HUES48 (cell line): ENCODE measurements at regions not wholly inside any gene's neighbourhood (a gene's known extent, or its start where the extent isn't known, plus 50 kb on each side); places are given as distances from the start of the nearest gene placed in this dataset.

Experiments
- H3K27ac ChIP-seq: one replicate; pipeline ENCODE4 v1.7.0; 2013; ENCODE audit warnings: low read depth, low read length, inconsistent platforms
- H3K27me3 ChIP-seq: 2 replicates; pipeline ENCODE4 v1.6.1; 2013; ENCODE audit warnings: mild to moderate bottlenecking, low read length; ENCODE audit not compliant: control insufficient read depth, insufficient read depth
- H3K36me3 ChIP-seq: 2 replicates; pipeline ENCODE4 v1.6.1; 2013; ENCODE audit warnings: low read length; ENCODE audit not compliant: control insufficient read depth, insufficient read depth
- H3K4me1 ChIP-seq: 2 replicates; pipeline ENCODE4 v1.6.1; 2013; ENCODE audit warnings: mild to moderate bottlenecking, low read length; ENCODE audit not compliant: control insufficient read depth, insufficient read depth
- H3K4me3 ChIP-seq: 2 replicates; pipeline ENCODE4 v1.5.1; 2013; ENCODE audit warnings: mild to moderate bottlenecking, low read depth, low read length
- H3K9ac ChIP-seq: 2 replicates; pipeline ENCODE4 v1.6.1; 2013; ENCODE audit warnings: mild to moderate bottlenecking, low read depth, low read length, moderate library complexity
- H3K9me3 ChIP-seq: 2 replicates; pipeline ENCODE4 v1.6.1; 2013; ENCODE audit warnings: low read length; ENCODE audit not compliant: control insufficient read depth, insufficient read depth

DNA sequence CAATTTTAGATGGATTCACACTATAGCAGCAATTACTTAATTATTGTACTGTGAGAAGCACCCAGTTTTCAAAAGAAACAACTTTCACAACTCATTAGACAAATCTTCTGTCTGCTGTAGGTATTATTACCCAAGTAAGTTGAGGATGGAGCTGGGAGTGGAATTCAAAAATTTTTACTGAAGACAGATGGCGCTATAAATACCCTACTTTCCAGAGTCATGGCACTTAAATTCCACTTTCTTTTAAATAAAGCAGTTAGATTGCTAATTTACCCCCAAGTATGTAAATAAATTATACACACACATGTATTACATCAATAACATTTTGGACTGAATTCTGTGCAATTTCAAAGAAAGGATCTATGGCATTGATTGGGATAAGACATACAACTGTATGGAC lies 166.8 kb downstream of the FTCDNL1 start:
- H3K27ac ChIP-seq, result no peak overlapping the region
- H3K4me1 ChIP-seq, result peaks cover 8% of the 10 kb centered on the region
- no peak overlapping the region for H3K9ac ChIP-seq
- H3K9me3 ChIP-seq, result no peaks in the 10 kb centered on the region
- no peaks in the 10 kb centered on the region for H3K36me3 ChIP-seq
- no peaks in the 10 kb centered on the region for H3K27me3 ChIP-seq
- no peak overlapping the region for H3K4me3 ChIP-seq

DNA sequence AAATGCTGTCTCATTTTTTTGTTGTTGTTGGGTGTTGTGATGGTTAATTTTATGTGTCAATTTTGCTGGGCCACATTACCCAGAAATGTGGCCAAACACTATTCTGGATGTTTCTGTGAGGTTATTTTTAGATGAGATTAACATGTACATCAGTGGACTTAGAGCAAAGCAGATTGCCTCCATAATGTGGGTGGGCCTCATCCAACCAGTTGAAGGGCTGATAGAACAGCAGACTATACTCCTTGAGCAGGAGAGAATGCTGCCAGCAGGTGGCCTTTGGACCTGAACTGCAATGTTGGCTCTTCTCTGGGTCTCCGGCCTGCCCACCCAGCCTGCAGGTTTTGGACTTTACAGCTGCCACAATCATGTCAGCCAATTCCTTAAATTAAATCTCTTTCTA lies 169.0 kb downstream of the FTCDNL1 start:
- H3K9me3 ChIP-seq, result no peaks in the 10 kb centered on the region
- no peak overlapping the region for H3K27ac ChIP-seq
- no peaks in the 10 kb centered on the region for H3K27me3 ChIP-seq
- H3K4me1 ChIP-seq, result peaks cover 8% of the 10 kb centered on the region
- H3K36me3 ChIP-seq, result no peaks in the 10 kb centered on the region
- H3K4me3 ChIP-seq, result no peak overlapping the region
- H3K9ac ChIP-seq, result no peak overlapping the region

DNA sequence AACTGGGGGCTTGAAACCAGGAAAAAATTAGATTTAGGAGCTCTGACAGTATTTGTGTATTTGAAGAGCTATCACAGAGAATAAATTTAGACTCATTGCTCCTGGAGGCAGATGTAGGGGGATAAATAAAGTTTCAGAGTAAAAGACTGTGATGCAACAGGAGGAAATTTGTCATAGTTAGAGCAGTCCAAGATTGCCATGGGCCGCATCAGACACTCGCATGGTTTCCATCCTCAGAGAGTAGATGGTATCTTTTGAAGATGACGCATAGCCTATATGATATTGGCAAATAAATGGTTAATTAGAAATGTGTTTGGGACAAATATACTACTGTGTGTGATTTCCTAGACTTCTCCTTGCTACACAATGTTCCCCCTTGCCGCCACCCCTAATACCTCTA lies 170.5 kb downstream of the FTCDNL1 start:
- H3K9ac ChIP-seq, result no peak overlapping the region
- H3K9me3 ChIP-seq, result no peaks in the 10 kb centered on the region
- H3K36me3 ChIP-seq, result no peaks in the 10 kb centered on the region
- no peak overlapping the region for H3K27ac ChIP-seq
- H3K27me3 ChIP-seq, result no peaks in the 10 kb centered on the region
- peaks cover 8% of the 10 kb centered on the region for H3K4me1 ChIP-seq
- no peak overlapping the region for H3K4me3 ChIP-seq

DNA sequence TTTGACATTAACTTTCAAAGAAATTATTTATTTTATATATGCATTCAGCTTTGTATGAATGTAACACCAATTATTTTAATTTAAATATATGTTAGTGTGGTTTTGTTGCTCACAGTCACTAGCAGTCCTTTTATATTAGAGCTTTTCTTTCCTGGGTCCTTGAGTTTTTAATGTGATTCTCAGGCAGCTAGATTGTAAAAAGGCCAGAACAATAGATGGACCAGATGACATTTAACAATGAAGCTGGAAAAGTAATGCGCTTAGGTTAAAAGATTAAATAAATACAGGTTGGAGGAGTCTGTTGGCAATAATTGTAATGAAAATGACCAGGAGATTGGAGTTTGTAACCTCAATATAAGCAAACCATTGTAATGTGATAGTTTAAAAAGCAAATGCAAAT lies 171.1 kb downstream of the FTCDNL1 start:
- no peak overlapping the region for H3K9ac ChIP-seq
- H3K27me3 ChIP-seq, result no peaks in the 10 kb centered on the region
- no peak overlapping the region for H3K4me3 ChIP-seq
- H3K27ac ChIP-seq, result no peak overlapping the region
- peaks cover 8% of the 10 kb centered on the region for H3K4me1 ChIP-seq
- H3K36me3 ChIP-seq, result no peaks in the 10 kb centered on the region
- H3K9me3 ChIP-seq, result no peaks in the 10 kb centered on the region

DNA sequence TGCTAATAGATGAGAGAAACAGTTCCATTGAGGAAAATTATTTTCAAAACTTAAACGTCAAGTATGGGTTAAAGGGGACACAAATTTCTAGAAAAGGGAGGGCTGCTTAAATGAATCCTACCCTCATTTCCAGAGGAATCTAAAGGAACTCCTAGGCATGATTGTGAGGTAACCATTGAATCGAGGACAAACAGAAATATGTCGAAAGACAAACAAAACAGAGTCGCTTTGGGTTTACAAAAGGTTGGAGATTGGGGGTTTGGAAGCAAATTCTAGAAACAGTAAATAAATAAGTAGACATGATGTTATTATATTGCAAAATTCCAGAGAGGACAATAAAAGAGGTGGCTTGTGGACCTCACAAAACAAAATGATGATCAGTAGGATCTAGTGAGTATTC lies 173.1 kb downstream of the FTCDNL1 start:
- H3K27me3 ChIP-seq, result no peaks in the 10 kb centered on the region
- H3K9ac ChIP-seq, result no peak overlapping the region
- H3K36me3 ChIP-seq, result no peaks in the 10 kb centered on the region
- no peaks in the 10 kb centered on the region for H3K9me3 ChIP-seq
- H3K4me3 ChIP-seq, result no peak overlapping the region
- no peak overlapping the region for H3K27ac ChIP-seq
- H3K4me1 ChIP-seq, result peaks cover 8% of the 10 kb centered on the region

DNA sequence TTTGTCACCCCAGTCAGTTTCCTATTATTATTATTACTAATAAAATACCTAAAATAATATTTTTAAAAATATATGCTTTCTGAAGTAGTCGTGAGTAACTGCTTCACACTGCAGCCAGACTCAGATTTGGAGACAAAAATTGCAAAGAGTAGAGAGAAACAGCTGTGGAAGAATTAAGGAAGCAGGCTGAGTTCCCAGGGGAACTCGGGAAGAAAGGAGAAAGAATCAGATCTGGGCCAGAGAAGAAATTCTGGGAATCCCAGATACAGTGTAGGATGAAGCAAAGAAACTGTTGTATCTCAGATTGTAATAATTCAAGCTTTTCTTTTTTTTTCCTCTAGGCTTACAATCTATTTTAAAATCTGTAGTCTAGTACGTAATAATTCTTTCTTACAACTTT lies 182.3 kb downstream of the FTCDNL1 start:
- no peaks in the 10 kb centered on the region for H3K27me3 ChIP-seq
- H3K9ac ChIP-seq, result no peak overlapping the region
- H3K36me3 ChIP-seq, result no peaks in the 10 kb centered on the region
- no peaks in the 10 kb centered on the region for H3K4me1 ChIP-seq
- H3K27ac ChIP-seq, result no peak overlapping the region
- no peaks in the 10 kb centered on the region for H3K9me3 ChIP-seq
- H3K4me3 ChIP-seq, result no peak overlapping the region

DNA sequence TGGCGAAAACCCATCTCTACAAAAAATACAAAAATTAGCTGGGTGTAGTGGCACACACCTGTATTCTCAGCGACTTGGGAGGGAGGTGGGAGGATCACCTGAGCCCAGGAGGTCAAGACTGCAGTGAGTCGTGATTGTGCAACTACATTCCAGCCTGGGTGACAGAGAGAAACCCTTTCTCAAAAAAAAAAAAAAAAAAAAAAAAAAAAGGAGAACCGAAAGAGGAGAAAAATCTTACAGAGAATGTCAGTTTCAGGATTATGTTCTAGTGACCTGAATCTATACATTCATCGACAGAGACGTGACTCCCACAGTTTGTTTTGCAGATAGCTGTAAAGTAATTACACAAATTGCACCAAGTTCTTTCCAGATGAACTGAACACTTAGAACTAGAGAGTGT lies 187.8 kb downstream of the FTCDNL1 start:
- Histone ChIP-seq H3K9me3 (no peaks in the 10 kb centered on the region), H3K36me3 (no peaks in the 10 kb centered on the region), H3K4me3 (no peak overlapping the region), H3K27ac (no peak overlapping the region), H3K4me1 (0 out of 2 replicates have a peak, but pooled peaks cover 4% of the 10 kb centered on the region), H3K27me3 (peaks cover 8% of the 10 kb centered on the region), H3K9ac (no peak overlapping the region)

DNA sequence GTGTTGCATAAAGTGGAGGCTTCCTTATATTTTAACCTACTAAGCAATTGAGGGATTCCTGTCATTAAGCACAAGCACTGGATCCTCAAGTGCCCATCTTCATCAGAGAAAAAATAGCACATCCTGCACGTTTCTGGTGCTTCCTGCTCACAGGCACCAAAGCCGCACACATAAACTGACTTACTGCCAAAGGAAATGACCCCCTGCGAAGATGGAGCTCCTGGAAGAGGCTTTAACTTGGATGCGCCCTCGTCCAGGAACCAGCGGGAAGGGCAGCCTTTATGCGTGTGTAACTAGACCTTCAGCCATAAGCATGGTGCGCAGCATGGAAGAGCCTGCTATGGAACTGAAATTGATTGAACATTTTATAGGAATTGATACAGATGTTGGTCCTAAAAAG lies 188.7 kb downstream of the FTCDNL1 start:
- 0 out of 2 replicates have a peak, but pooled peaks cover 4% of the 10 kb centered on the region for H3K4me1 ChIP-seq
- no peak overlapping the region for H3K4me3 ChIP-seq
- no peaks in the 10 kb centered on the region for H3K9me3 ChIP-seq
- no peak overlapping the region for H3K27ac ChIP-seq
- no peaks in the 10 kb centered on the region for H3K36me3 ChIP-seq
- H3K27me3 ChIP-seq, result peaks cover 8% of the 10 kb centered on the region
- no peak overlapping the region for H3K9ac ChIP-seq

DNA sequence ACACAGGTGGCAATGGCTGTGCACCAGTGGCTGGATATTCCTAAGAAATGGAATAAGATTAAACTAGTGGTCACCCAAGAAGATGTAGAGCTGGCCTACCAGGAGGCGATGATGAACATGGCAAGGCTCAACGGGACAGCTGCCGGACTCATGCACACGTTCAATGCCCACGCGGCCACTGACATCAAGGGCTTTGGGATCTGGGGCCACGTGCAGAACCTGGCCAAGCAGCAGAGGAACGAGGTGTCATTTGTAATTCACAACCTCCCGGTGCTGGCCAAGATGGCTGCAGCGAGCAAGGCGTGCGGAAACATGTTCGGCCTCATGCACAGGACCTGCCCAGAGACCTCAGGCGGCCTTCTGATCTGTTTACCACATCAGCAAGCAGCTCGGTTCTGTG lies 190.8 kb downstream of the FTCDNL1 start:
- Histone ChIP-seq H3K27me3 (peaks cover 8% of the 10 kb centered on the region), H3K36me3 (no peaks in the 10 kb centered on the region), H3K9me3 (no peaks in the 10 kb centered on the region), H3K27ac (no peak overlapping the region), H3K4me1 (0 out of 2 replicates have a peak, but pooled peaks cover 4% of the 10 kb centered on the region), H3K9ac (no peak overlapping the region), H3K4me3 (no peak overlapping the region)

DNA sequence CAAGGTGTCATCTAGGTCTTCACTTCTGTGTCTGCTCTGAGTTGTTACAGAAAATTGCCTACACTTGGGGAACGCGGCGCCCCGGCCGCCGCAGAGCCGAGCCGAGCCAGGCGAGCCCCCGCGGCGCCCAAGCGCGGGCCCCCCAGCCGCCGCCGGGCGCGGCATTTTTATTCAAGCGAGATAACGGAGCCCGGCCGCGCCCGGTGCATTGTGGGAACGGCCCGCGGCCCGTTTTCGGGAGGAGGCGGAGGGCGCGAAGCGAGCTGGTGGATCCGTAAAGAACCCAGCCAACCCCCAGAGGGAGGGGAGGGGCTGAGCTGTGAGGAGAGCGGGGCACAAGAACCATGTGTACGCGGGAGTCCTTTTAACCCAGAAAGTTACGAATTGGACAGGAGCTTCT lies 191.8 kb downstream of the FTCDNL1 start:
- H3K27me3 ChIP-seq, result peaks cover 8% of the 10 kb centered on the region
- H3K9me3 ChIP-seq, result no peaks in the 10 kb centered on the region
- H3K4me3 ChIP-seq, result peak overlapping the region; percentile 58
- H3K36me3 ChIP-seq, result no peaks in the 10 kb centered on the region
- no peak overlapping the region for H3K9ac ChIP-seq
- 0 out of 2 replicates have a peak, but pooled peaks cover 4% of the 10 kb centered on the region for H3K4me1 ChIP-seq
- no peak overlapping the region for H3K27ac ChIP-seq

DNA sequence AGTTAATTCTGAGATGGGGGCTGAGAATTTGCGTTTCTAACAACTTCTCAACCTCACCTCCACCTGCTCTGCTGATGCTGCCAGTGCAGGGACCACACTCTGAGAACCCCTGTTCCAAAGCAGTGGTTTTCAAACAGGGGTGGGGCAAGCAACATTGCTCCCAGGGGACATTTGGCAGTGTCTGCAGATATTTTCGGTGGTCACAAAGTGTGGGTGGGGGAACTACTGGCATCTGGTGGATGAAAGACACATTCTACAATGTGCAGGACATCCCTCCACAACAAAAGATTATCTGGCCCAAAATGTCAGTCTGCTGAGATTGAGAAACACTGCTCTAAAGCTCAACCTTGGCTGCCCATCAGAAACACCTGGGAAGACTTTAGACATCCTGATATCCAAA lies 188.7 kb upstream of the SATB2 start:
- no peaks in the 10 kb centered on the region for H3K36me3 ChIP-seq
- H3K4me1 ChIP-seq, result no peaks in the 10 kb centered on the region
- no peak overlapping the region for H3K9ac ChIP-seq
- H3K9me3 ChIP-seq, result no peaks in the 10 kb centered on the region
- no peaks in the 10 kb centered on the region for H3K27me3 ChIP-seq
- H3K27ac ChIP-seq, result no peak overlapping the region
- no peak overlapping the region for H3K4me3 ChIP-seq

DNA sequence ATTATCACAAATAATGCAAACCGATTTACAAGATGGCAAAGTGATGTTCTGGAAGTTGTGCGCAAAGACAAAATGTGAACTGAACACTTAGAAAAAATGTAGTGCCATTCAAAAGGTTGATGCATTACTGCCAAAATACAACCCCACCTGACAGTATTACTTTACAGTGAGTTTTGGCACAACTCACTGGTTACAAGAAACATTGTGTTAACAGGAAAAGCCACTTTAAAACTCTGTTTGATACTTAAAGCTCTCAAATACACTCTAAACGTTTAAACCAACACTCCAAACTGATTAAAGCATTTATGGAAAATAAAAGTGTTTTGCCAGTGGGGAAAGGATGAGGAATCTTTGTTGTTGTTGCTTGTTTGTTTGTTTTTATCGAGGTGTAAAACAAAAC lies 173.4 kb upstream of the SATB2 start:
- no peaks in the 10 kb centered on the region for H3K36me3 ChIP-seq

More for the DNA sequence above, 173.4 kb upstream of the SATB2 start:
- Histone ChIP-seq H3K9me3 (no peaks in the 10 kb centered on the region), H3K4me3 (no peak overlapping the region), H3K4me1 (0 out of 2 replicates have a peak, but pooled peaks cover 2% of the 10 kb centered on the region), H3K27ac (no peak overlapping the region), H3K27me3 (no peaks in the 10 kb centered on the region), H3K9ac (no peak overlapping the region)
